ENCODE measurements at regions not wholly inside any gene's neighbourhood (a gene's known extent, or its start where the extent isn't known, plus 50 kb on each side); places are given as distances from the start of the nearest gene placed in this dataset.

DNA sequence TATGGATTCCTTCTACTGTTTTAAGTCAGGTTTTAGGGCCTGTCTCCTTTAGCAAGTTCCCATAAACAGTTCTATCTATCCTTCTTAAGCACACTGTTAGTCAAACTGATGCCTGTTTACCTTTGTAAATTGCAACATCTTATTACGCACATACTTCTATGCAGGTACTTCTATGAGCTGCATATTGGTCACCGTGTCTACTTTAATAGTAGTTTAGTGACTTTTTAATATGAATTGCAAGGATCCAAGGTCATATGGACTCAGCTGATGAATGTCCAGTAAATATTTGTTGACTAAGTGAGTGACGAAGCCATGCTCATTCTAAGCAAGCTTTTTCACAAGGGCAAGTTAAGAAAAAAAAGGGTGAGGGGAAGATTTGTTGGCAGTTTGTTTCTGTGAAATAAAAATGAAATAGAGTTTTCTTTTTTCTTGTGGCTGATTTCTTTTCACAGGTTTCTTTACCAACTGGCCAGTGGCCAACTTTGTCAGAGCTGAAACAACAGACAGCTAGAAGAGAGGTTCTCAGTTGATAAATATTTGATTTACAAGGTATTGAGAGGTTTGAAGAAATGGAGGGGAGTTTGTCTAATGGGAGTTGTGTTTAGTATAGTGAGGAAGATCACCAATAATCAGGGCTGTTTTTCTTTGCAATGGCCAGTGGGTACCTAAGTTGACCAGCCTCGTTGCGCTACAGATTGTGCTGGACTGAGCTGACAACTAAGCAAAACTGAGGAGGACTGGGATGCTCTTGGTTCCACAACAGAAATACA lies 141.1 kb downstream of the SLC15A5 start:
- DNase-seq: no peak

DNA sequence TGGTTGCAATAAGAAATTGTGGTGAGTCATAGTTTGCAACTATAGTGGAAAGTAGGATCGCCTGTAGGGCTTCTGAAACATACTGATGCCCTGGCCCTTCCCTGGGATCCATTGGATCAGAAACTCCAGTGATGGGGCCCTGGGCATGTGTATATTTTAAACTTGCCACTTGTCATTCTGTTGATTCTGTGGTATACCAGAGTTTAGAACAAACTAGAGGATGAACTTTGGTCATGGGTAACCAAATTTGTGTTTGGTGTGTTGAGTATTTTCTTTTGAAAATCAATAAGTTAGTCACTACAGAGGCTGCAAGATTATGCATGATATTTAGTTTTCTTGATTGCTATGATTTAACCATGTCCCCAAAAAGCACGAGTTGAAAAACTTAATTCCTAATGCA lies 142.2 kb downstream of the SLC15A5 start:
- no peak for DNase-seq

DNA sequence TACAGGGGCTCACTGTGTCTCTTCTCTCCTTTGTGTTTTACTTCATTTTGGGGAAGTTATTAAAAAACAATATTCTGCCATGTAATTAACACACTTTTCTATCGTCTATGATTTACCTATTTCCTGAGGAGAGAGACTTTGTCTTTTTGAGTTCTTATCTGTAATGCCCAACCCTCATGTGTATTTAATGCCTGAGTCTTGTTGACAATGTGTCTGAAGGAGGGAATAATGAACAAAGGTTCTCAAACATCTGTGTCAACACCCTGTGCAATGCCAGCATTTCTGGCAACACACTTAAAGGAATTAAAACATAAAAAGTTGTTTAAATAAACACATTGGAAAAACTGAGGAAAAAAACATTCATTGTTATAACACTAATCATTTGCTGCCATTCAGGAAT lies 147.1 kb downstream of the SLC15A5 start:
- no peak for DNase-seq

DNA sequence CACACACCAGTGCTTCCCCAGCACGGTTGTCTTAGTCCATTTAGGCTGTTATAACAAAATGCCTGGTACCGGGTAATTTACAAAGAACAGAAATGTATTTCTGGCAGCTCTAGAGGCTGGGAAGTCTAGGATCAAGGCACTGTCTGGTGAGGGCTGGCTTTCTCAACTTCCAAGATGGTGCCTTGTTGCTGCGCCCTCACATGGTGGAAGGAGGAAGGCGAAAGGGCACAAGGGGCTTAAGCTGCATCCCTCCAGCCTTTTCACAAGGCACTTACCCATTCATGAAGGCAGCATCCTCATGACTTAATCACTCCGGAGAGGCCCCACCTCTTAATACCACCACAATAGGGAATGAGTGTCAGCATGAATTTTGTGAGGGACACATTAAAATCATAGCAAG lies 155.5 kb downstream of the SLC15A5 start:
- peak; percentile 11 for DNase-seq

DNA sequence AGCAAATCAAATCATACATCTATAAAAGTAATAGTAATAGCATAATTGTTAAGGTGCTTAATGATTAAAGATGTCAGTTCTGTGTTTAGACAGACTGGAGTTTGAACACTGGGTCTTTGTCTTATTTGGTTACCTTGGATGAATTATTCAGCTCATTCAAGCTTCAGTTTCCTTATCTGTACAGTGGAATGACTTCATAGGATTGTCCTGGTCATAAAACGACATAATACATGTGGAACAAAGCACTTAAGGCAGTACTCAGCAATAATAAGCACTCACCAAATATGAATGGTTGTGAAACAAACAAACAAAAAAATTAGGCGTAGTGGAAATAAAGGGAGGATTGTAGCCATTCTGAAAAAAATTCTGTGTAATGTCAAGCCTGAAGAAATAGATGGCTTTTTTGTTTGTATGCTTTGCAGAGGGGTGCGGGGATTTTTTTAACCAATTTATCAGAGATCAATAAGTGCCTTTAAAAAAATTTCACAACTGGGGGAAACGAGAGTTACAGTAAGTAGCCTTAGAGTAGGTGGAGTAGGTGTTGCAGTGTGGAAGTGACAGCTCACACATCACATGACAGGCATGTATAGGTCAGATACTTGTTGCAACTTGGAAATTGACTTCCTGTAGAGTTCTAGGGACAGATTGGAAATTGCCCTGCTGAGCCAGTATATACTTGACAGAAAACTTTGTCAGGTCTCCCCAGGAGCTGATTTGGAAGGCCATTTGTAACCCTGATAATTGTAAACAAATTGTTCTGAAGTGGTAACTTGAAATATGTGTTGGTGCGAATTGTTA lies 157.7 kb downstream of the SLC15A5 start:
- no peak for DNase-seq

DNA sequence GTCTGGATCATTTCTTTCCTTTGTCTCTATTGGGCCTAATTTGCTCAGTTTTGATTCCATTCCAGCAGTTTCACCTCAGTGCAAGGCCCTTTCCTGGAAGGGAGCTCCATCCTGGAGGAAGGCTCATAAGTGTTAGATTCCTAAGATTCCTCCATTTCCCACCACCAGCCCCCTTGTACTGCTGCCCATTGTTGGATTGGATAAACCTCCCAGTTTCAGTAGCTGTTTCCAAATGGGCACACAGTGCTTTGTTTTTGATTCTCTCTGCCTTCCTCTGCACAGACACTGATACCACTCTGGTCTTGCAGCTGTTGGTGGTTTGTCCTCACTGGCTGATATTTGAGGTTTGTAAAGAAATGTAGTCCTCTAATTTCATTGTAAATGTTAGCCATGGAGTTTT lies 158.9 kb downstream of the SLC15A5 start:
- DNase-seq: no peak

DNA sequence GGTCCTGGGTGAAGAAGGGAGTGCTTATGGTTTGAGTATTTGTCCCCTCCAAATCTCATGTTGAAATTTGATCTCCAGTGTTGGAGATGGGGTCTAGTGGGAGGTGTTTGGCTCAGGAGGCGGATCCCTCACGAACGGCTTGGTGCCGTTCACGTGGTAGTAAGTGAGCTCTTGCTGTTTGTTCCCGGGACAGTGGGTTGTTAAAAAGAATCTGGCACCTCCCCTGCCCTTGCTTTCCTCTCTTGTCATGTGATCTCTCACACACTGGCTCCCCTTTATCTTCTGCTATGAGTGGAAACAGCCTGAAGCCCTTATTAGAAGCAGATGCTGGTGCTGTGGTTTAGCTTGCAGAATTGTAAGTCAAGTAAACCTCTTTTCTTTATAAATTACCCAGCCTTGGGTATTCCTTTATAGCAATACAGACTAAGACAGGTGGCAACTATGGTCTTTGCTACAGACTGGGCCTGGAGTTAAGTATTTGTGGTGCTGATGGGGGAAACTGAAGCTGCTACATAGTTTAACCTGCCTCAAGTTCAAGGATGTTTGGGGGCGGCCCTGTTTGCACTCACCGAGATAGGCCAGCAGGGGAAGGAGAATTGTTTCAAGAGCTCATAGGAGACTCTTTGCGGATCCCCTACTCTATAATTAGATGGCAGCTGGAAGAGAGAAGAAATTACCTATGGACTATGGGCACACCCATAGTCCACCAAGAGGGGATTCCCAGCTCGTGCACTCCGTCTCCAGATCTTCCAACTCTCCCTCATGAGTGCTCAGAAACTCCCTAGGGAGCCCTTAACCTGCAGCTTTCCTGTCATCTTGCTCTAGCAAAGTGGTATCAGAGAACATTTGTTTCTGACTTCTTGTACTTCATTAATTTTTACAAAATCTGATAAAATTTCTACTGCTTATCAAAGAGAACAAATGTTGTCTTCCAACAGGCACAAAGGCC lies 164.6 kb downstream of the SLC15A5 start:
- DNase-seq: peak; percentile 88

DNA sequence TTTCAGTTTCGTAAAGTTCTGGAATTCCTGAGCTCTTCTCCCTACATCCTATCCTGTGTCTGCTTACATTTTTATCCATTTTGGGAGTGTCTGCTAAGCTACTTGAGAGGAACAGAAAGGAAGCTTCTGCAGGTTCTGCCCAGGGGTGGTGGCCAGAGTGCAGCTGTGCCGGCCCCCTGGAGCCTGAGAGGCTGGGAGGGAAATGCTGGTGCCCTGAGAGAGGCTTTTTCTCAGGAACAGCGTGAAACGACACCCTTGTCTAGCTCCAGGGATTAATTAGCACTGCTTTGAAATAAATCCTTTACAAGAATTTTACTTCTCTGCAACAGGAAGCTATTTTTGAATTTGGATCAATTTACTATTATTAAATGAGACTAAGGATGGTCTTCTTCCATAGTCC lies 165.4 kb downstream of the SLC15A5 start:
- no peak for DNase-seq

DNA sequence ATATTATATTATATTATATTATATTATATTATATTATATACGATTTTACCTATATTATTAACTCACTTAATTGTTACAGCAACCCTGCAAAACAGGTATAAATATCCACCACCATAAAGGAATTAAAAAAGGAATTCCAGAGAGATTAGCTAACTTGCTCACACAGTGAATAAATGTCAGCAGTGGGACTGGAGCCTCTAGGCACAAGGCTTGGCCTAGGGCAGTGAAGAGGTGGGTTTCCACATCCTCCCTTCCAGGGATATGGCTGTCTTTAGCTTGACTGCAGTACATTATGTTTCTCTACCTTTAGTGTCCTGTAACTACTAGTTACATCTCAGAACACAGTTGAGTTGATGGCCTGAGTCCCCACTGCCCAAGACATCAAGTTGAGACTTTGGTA lies 166.9 kb downstream of the SLC15A5 start:
- DNase-seq: no peak

DNA sequence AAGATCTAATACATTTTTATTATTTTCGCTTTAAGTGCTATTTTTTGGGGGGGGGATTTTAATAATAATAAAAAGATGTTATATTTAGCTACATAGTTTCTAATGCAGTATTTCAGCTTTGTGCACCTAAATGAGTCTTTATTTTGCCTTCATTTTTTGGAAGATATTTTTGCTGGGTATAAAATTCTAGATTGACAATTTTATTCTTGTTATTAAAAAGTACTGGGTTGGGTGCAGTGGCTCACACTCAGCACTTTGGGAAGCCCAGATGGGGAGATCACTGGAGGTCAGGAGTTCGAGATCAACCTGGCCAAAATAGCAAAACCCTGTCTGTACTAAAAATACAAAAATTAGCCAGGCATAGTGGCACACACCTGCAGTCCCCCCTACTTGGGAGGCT lies 173.6 kb downstream of the SLC15A5 start:
- no peak for DNase-seq

DNA sequence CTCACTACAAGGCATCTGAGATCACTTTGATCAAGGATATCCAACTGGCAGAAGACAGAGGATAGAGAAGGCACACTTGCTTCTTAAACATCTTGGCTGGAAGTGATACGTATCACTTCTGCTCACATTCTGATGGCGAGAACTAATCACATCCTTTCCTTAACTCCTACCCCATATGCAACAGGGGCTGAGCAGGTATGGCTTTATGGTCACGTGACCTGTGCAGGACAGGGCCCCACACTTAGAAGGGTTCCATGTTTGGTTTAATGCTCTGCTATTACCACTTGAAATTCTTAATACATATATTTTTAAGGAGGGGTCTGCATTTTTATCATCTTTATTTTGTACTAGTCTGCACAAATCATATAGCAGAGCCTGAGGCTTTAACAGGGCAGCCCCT lies 177.3 kb downstream of the SLC15A5 start:
- no peak for DNase-seq

DNA sequence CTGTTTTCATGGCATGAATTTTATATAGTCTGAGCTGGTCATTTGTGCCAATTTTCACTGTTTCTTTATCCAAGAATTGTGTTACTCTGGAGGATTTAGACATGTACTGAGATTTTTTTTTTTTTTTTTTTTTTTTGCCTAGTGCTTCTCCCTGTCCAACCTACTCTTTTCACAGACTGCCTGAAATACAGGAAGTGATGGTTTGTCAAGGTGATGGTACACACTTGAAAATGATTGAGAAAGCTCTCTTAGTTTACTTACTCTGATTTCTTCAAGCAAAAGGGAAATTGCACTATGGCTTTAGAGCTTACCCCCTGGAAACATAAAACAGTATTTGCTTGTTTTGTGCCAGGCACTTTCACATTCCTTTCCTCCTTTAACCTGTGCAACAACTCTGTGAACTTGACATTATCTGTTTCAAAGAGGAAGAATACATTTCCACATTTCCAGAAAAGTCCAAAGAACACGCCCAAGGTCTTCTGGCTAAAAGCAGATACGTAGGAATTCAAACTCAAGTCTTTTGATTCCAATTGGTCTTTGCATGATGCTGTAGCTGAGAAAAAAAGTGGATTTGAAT lies 181.1 kb downstream of the SLC15A5 start:
- no peak for DNase-seq

DNA sequence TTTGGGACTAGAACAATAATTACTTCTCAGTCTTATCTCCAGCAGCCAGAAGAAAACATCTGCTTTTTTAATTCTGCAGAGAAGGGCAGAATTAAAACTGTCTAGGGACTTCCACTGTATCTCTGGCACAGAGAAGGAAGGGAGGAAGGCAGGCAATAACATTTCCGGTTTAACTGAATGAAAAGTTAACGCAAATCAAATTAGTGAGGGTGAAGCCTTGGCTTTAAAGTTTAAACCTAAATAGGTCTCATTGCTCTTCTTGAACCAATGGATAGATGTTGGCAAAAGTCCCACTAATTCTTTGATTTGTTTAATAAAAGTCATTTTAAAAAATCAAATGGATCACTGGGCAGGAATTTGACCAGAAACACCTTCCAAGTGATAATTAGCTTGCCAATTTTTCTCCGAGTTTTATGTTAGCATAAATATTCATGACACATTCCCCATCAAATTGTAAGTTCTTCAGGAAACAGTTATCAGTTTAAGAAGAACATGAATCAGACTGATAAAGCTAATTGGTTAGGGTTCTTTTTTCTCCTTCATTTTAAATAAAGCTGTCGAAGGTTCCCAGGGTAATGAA lies 181.9 kb downstream of the SLC15A5 start:
- DNase-seq: no peak

DNA sequence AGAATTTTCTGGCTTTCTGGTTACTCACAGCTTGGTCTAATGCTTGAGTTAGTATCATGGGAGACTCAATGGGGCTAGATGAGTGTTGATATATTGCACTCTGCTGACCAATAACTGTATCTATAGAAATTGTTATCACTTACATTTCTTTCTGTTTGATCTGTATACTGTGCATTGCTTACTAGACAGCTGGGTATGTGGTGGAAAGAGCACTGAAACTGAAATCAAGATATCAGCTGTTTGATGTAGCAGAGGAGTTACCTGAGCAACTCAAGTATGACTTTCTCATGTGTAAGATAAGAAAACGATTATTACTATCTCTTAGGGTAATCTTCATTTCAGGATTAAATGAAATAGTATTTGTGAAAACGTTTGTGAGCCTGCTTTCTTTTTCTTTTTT lies 183.0 kb downstream of the SLC15A5 start:
- DNase-seq: no peak

DNA sequence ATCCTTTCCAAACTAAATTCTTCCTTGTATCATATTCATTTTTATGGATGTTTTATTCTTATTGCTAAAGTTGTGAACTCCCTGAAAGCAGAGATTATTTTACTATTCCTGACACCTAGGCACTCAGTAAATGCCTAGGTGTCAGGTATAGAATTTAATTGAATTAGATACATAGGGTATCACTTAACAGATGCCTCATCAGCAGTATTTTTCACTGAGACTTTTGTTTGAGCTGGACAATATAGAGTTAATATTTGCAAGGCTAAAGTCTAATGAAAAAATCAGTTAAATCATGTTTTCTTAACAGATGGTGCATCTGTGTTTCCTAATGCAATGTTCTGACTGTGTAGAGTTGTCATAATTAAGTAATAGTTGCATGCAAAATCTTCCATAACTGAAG lies 182.7 kb downstream of the DERA start:
- no peak for DNase-seq

DNA sequence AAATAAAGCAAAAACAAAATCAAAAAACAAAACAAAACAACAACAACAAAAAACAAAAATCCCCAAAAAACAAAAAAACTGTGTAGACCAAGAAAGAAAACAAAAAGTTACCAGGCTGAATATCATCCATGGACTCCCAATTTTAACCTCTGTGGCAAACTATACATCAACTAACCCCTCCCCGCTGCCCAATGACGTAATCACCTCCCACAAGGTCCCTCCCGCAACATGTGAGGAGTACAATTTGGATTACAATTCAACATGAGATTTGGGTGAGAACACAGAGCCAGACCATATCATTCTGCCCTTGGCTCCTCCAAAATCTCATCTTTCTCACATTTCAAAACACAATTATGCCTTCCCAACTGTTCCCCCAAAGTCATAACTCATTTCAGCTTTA lies 179.8 kb downstream of the DERA start:
- DNase-seq: no peak

DNA sequence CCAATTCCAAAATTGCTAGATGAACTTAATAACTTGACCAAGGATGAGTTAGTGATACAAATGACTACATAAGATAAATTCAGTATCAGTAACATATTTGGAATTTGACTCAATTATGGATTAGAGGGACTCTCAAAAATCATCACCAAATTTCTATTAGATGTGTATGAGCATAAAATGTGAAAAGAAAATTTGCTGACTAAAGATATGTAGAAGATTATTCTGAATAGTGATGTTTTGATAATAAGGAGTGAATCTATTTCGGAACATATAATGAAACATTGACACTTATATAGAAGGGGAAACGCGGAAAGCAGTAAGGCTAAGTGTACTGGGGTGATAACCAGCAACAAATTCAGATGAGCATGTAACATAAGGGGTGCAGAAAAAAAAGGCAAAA lies 177.3 kb downstream of the DERA start:
- no peak for DNase-seq
